ENCODE measurements at regions not wholly inside any gene's neighbourhood (a gene's known extent, or its start where the extent isn't known, plus 50 kb on each side); places are given as distances from the start of the nearest gene placed in this dataset.

GRCh38 chr1:72946903-72947499, 664.7 kb upstream of the NEGR1 start:
- TF ChIP-seq POLR2A (IDR thresholded peaks at IDR 0.05; ENCODE audit: low read length) (no peak), GATA1 (IDR thresholded peaks at IDR 0.05; ENCODE audit: low read depth, low read length) (no peak)

Data from erythroblast (primary cell).